Suprapubic skin (tissue), 4 donors: ENCODE measurements at regions not wholly inside any gene's neighbourhood (a gene's known extent, or its start where the extent isn't known, plus 50 kb on each side); places are given as distances from the start of the nearest gene placed in this dataset.

Experiments
- DNase-seq, 2 donors: peaks; one replicate each; pipeline ENCODE4 v3.0.0-alpha.2; 2019; ENCODE audit warnings: low spot score in 2 of 2
- H3K27ac ChIP-seq: fragments of 200-600 bp; sonication (generic); one replicate; pipeline ENCODE4 v1.5.1; 2019
- H3K27me3 ChIP-seq: fragments of 200-600 bp; sonication (generic); one replicate; pipeline ENCODE4 v1.5.1; 2019
- H3K36me3 ChIP-seq: fragments of 200-600 bp; sonication (generic); one replicate; pipeline ENCODE4 v1.5.1; 2019
- H3K4me1 ChIP-seq: fragments of 200-600 bp; sonication (generic); one replicate; pipeline ENCODE4 v1.5.1; 2019
- H3K4me3 ChIP-seq: fragments of 200-600 bp; sonication (generic); one replicate; pipeline ENCODE4 v1.5.1; 2019; ENCODE audit warnings: mild to moderate bottlenecking
- H3K9me3 ChIP-seq: fragments of 200-600 bp; sonication (generic); one replicate; pipeline ENCODE4 v1.5.1; 2019
- CTCF ChIP-seq, 2 donors: fragments of 200-600 bp in 1 of 2; fragments of 450-650 bp in 1 of 2; sonication (generic) in 1 of 2; IDR thresholded peaks; one replicate each; pipeline ENCODE4 v1.5.1; 2016 to 2019; ENCODE audit warnings: antibody characterized with exemption in 2 of 2, mild to moderate bottlenecking in 1 of 2, moderate library complexity in 1 of 2
- EP300 ChIP-seq: sonication (generic); formaldehyde crosslinking; IDR thresholded peaks from one replicate; pipeline ENCODE4 v1.6.1; 2017; ENCODE audit warnings: antibody characterized with exemption
- POLR2A ChIP-seq, 2 donors: fragments of 450-650 bp; IDR thresholded peaks; one replicate each; pipeline ENCODE4 v1.6.1; 2017; ENCODE audit warnings: antibody characterized with exemption in 2 of 2, mild to moderate bottlenecking in 2 of 2, moderate library complexity in 2 of 2
- POLR2AphosphoS5 ChIP-seq, 3 donors: sonication (generic); formaldehyde crosslinking; IDR thresholded peaks; one replicate each; pipeline ENCODE4 v1.6.1; 2017; ENCODE audit warnings: antibody characterized with exemption in 3 of 3
- WGBS: methylation state at CpG from one replicate; pipeline ENCODE4 v1.1.5; 2018; 5-methylcytosine and 5-hydroxymethylcytosine counted together

- Histone ChIP-seq H3K4me1 (no peaks in the 10 kb centered on the region), H3K27me3 (peaks cover 4% of the 10 kb centered on the region), H3K36me3 (no peaks in the 10 kb centered on the region), H3K4me3 (no peak overlapping the region), H3K27ac (no peak overlapping the region), H3K9me3 (no peaks in the 10 kb centered on the region)
- DNase-seq: no peak
- WGBS: 86% methylated on average over 2 of the region's 2 CpGs
- no peak for TF ChIP-seq CTCF (IDR thresholded peaks at IDR 0.05)
- no peak for TF ChIP-seq EP300
- no peak for TF ChIP-seq POLR2A (IDR thresholded peaks at IDR 0.05)
- TF ChIP-seq POLR2AphosphoS5 (IDR thresholded peaks at IDR 0.05): no peak
These were observed 585.3 kb downstream of the FGF9 start for GRCh38 chr13:22256111-22256639.

DNA sequence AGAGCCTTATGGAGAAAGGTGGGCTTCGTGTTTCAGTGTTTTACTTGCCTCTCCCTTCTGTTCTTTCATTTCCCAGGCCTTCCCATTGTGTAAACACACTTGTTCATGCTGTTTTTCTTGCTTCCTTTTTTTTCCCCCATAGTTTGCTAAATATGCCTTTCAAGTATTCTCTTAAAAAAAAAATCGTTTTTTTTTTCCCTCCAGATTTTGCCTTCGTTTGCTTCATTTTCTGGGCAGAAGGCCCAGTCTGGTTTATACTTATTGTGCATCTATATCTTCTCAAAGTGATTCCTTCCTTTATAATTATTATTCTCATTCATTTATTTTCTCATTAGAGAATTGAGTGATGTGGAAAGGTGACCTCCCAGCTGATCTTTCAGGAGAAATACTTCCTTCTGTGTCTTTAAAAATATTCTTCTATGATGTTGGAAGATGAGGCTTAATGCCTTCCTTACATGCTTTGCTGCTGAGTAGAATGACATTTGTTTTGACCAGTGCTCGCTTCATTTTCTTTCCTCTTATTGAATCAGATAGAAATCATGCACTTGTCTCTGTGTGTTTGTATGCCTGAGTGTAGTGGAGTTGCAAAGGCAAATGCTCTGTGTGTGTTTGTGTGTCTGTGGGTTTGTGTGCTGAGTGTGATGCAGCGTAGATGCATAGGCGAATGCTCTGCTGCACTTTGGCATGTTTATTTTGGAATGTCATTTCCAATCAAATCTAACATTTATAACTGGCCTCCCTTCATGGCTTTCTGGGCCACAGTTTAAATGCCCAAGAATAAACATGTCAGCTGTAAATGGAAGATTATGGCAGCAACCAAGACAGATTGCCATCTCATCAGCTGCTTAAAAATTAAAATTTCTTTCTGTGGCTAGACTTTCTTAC, 591.4 kb downstream of the FGF9 start:
- H3K4me1 ChIP-seq: no peaks in the 10 kb centered on the region
- H3K4me3 ChIP-seq: no peak overlapping the region
- H3K27ac ChIP-seq: no peak overlapping the region
- H3K9me3 ChIP-seq: no peaks in the 10 kb centered on the region
- H3K36me3 ChIP-seq: no peaks in the 10 kb centered on the region
- DNase-seq: no peak
- no peaks in the 10 kb centered on the region for H3K27me3 ChIP-seq
- TF ChIP-seq POLR2AphosphoS5 (IDR thresholded peaks at IDR 0.05) (no peak), EP300 (no peak), POLR2A (IDR thresholded peaks at IDR 0.05) (no peak), CTCF (IDR thresholded peaks at IDR 0.05) (no peak)
- 61% methylated on average over 6 of the region's 6 CpGs for WGBS

- no peaks in the 10 kb centered on the region for H3K4me1 ChIP-seq
- H3K36me3 ChIP-seq: no peaks in the 10 kb centered on the region
- H3K27ac ChIP-seq: no peak overlapping the region
- no peaks in the 10 kb centered on the region for H3K27me3 ChIP-seq
- WGBS: 90% methylated on average over 2 of the region's 2 CpGs
- no peak for TF ChIP-seq POLR2AphosphoS5 (IDR thresholded peaks at IDR 0.05)
- no peak for TF ChIP-seq CTCF (IDR thresholded peaks at IDR 0.05)
- TF ChIP-seq EP300: no peak
- no peak for TF ChIP-seq POLR2A (IDR thresholded peaks at IDR 0.05)
- no peak overlapping the region for H3K4me3 ChIP-seq
- H3K9me3 ChIP-seq: no peaks in the 10 kb centered on the region
- no peak for DNase-seq
These were observed 592.3 kb downstream of the FGF9 start for GRCh38 chr13:22263185-22263584.

DNA sequence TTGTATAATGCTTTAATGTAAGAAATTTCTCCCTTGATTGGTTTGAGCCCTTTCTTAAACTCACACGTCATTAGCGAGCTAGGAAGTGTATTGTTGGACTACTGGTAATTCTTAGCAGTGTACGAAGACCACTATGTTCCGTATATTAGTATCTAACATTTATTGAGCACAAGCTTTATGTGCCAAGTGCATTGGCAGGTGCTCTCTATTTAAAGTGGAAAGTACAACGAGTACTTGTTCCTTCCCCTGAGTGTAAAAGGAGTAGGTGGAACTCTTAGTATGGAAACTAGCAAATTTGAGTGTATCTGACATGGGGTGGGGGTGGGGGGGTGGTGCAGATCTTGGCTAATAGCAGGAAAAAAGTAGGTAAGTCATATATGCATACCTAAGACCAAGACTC, 594.7 kb downstream of the FGF9 start:
- no peak for DNase-seq
- no peaks in the 10 kb centered on the region for H3K4me1 ChIP-seq
- no peak for TF ChIP-seq EP300
- TF ChIP-seq CTCF (IDR thresholded peaks at IDR 0.05): no peak
- no peak for TF ChIP-seq POLR2A (IDR thresholded peaks at IDR 0.05)
- TF ChIP-seq POLR2AphosphoS5 (IDR thresholded peaks at IDR 0.05): no peak
- H3K4me3 ChIP-seq: no peak overlapping the region
- H3K36me3 ChIP-seq: no peaks in the 10 kb centered on the region
- 91% methylated on average over 5 of the region's 5 CpGs for WGBS
- H3K9me3 ChIP-seq: no peaks in the 10 kb centered on the region
- no peaks in the 10 kb centered on the region for H3K27me3 ChIP-seq
- H3K27ac ChIP-seq: no peak overlapping the region

- H3K36me3 ChIP-seq: no peaks in the 10 kb centered on the region
- H3K27me3 ChIP-seq: no peaks in the 10 kb centered on the region
- TF ChIP-seq POLR2A (IDR thresholded peaks at IDR 0.05) (no peak), CTCF (IDR thresholded peaks at IDR 0.05) (no peak), EP300 (no peak), POLR2AphosphoS5 (IDR thresholded peaks at IDR 0.05) (no peak)
- no peak overlapping the region for H3K27ac ChIP-seq
- no peak for DNase-seq
- H3K4me1 ChIP-seq: no peaks in the 10 kb centered on the region
- no peak overlapping the region for H3K4me3 ChIP-seq
- 98% methylated on average over 5 of the region's 5 CpGs for WGBS
- no peaks in the 10 kb centered on the region for H3K9me3 ChIP-seq
These were observed 600.0 kb downstream of the FGF9 start for GRCh38 chr13:22270881-22271280.
